Putamen (tissue), 1 donor: ENCODE measurements at regions not wholly inside any gene's neighbourhood (a gene's known extent, or its start where the extent isn't known, plus 50 kb on each side); places are given as distances from the start of the nearest gene placed in this dataset.
A peak's percentile ranks its signal among the peaks of the same experiment; 100 is the strongest.

Source experiments
- DNase-seq: peaks from one replicate; pipeline ENCODE4 v3.0.0-alpha.2; 2016; ENCODE audit warnings: low spot score

DNA sequence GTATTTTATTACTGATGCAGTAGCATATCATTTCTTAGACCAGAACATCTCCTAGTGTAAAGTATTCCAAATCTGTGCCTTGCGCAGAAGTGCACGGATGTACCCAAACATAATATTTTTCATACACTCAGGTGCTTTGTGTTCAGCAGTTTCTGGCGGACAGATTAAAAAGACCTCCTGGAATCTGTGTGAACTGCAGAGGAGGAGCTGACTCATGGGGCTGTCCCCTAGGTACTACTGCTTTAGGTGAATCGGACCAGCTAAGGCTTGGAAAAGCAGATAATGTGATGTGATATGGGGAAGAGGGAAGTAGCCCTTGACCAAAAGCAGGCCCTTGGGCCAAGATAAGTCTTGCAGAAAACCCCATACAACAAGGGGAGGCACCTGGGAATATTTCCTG is 310.1 kb downstream of the PLK2 start:
- DNase-seq = no peak

DNA sequence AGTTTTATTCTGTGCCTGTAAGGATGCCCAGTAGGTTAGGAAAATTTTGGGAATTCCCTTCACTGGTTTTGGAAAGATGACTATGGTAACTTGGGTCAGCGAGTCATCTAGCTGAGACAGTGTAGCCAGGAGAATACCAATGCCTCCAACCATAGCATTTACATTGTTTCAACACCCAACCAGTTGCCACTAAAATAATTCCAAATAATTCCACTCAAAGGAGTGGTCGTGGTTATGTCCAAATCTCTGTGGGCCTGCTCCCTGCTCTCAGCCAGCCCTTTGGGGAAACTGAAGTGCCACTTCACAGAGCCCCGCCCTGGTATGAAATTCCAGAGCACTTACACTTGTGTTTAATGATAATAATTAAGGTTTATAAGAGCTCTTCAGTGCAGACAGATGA is 310.5 kb downstream of the PLK2 start:
- no peak for DNase-seq

DNA sequence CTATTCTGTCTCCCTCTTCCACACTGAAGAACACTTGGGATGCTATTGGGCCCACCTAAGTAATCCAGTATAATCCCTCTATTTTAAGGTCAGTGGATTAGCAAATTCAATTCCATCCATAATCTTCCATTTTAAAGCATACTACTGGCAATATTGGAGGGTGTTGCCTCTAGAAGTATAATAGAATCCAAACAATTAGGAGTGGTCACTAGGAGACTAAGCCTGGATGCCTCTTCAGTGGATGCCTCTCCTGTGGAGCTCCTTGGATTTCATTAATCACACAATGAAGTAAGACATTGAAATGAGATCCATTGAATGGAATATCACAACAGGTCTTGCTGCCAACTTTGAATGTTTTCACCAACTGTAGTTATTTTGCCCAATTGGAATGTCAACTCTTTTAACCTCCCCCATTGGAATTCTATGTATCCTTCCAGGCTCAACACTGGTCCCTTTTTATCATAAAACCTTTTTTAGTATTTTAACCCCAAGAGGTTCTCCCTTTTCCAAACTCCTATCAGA is 311.6 kb downstream of the PLK2 start:
- no peak for DNase-seq

DNA sequence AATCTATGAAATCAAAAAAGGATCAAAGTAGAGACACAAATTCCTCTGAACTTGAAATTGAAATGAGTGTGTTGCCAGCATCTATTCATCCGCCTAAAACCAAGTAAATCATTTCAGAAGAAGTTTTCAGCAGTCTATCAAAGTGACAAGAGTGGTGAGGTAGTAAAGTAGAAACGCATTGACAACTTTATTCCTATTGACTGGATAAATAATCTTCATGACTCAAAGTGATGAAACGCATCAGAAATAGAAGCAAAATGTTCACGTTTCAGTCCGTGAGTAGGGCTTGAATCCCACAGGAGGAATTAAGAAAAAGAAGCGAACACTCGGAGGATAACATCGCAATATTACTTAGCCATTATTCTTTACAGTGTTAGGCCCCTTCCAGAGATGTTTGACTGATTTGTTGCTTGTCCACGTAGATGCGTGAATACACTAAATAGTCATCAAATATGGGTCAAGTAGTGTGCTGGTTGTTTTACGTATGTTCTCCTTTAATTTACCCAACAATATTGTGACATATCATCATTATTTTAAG is 314.4 kb downstream of the PLK2 start:
- no peak for DNase-seq

DNA sequence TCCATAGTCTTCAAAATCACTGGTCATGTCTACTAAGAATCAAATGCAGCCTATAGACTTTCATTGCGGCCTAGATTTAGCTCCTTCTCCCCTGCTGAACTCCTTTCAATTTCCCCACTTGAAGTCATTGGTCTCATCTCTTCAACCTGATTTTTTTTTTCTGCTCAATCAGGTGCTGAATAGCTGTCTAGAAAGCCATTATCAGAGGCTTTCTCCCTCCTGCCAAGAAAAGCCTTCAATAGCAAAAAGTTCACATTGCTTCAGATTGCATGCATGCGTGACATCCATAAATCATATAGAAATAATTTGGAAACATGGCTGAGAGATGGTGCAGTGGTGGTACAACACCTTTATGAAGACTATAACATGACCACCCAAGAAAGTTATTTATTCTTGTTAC is 316.2 kb downstream of the PLK2 start:
- no peak for DNase-seq

DNA sequence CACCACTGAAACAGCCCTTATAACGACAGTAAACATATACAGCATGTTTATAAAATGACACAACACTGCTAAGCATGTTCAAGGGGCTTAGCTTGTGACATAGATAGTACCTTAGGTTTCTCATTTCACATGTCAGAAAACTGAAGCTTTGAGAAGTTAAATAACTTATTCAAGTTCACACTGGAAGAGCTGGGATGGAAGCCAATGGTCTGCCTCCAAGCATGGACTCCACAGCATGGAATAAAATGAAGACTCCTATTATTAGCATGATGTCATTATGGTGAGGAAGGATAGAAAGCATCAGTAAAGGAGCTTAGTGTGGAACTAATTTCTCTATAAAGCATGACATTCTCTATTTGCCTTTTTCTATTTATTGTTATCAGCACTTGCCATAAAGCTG is 316.7 kb downstream of the PLK2 start:
- no peak for DNase-seq

DNA sequence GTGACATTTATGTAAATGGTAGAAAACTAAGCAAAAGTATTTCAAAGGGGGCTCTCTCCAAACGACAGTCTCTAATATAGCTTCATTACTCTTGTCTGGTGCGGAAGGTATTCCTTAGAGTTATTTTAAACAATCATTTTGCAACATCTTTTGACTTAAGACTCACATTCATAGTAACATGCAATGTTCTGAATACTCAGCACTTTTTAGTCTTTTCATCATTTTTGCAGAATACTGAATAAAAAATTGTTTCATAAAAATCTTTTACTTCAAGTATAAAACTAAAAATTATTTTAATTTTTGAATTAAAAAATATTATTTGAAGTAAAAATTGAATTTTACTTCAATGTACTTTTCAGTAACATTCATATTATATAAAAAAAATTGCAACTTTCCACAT is 321.1 kb downstream of the PLK2 start:
- no peak for DNase-seq

DNA sequence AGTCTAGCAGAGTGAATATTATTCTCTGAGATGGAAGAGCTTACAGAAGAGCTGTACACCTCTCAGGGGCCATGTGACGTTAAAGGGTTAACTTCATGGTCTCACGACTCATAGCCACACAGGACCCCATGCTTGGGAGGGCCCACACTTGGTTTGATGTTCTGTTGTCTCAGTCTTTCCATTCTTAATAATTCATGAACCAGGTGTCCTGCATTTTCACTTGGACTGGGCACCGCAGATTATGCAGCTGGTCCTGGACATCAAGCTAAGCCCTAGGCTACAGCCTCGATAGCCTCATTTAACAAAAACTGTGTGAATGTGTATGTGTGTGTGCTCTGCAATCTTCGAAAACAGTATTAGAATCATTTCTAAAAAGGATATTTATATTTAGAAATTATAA is 323.5 kb downstream of the PLK2 start:
- no peak for DNase-seq

DNA sequence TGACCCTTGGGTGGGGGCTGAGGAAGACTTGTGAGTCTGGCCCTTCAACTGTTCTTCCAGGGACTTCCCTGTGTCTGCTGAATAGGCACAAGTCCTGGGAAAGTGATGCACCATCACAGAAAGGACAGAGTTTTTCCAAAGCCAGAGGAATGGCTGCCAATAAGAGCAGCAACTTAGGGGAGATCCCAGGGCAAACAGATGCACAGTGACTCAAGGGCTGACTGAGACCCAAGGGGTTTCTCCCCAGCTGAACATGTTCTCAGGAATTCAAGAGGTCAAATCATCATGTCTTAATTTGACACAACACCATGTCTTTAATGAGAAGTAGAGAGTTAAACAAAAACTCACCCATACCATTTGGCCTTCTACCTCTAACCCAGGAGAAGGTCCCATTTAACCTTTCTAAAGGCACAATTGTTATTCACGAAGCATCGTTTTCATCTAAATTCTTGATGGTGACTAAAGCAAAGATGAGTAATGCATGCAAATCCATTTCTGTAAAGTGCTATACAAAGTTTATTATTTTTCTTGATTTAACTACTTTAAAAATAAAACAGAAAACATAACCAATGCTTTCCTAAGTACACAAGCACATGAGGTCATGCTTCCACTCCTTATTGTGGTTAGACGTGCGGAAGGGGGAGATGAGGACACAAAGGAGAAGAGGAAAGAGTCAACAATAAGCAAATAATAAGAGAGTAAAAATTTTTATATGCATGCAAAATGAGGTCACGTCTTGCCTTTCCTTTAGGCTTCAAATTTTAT is 324.1 kb downstream of the PLK2 start:
- DNase-seq = no peak

DNA sequence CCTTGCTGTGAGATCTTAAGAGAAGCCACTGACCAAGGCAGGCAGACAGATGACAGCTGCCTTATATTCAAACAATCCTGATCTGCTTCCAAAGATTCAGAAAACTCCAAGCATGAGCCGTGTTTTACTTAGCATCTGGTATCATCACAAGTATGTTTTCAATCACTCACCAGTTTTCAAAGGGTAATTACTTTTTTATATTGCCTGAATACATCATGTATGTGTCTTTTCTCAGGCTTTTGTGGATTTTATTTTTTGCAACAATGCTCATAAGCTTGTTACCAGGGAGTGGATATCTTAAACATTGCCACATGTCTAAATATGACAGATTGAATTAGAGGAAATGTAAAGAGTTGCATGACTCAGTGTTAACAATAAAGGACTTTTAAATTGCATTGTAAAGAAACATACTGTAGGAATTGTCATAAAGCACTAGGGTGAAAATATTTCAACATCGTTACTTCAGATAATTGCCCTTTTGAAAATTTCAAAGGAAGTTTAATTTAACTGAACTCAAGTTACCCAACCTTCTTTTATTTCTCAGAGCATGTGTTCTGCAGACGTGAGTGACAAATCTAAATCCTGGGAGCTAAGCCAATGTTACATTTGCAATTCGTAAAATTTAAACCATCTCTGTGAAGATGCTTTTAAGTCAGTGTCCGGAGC is 326.1 kb downstream of the PLK2 start:
- DNase-seq = peak; percentile 69

DNA sequence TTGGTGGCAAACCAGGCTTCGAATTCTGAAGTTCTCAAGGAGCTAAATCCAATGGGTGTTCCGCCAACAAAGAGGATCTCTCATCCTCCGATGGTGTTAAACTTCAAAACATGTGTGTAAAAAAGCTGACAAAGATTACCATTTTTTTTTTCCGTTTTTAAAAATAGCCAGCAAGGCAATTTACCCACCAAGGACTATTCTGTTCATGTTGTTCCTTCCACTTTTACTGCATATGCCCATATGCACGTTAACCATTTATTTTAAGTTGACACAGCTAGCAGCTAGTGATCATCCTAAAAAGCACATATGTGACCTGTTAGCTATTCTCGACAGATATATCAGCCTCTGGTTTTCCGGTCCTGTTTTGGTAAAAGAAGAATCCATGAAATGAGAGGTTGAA is 326.7 kb downstream of the PLK2 start:
- DNase-seq = no peak

DNA sequence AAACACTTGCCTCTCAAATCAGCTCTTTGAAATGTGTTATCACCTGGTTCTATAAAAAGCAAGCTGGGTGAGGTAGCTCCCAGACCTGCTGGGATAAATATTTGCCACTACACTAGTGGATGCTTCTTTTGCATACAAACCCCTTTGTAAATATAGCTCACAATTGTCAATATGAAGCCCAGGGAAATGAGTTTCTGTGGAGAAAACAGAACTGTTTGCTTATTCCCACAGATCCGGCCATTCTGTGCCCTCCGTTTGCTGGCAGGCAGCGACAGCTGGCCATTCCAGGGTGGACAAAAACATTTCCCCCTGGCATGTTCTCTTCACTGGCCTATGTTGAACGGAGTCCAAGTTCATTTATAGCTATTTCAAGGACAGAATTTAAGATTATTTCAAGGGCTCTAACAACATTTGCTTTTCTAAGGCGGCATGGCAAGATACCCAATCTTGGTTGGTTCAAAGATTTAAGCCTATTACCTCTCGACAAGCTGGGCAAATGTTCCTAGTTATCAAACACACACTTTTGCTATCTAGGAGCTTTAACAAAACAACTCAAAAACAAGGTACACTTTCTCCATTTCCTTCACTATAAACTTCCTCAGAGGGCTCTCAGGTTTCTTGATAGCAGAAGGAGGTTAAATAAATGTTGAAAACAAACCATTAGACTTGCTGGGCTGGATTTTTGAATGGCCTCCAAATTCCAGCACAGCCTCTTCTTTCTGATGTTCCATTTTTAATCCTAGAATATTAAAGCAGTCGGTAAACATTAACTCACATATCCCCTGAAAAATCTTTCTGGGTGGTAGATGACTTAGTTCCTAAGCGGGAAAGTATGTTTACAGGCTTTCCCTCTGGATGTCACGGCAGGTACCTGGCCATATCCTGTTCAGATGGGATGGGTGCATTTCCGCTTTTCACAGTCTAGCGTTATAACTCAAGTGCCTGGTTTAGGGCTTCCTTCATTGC is 332.3 kb downstream of the PLK2 start:
- no peak for DNase-seq

DNA sequence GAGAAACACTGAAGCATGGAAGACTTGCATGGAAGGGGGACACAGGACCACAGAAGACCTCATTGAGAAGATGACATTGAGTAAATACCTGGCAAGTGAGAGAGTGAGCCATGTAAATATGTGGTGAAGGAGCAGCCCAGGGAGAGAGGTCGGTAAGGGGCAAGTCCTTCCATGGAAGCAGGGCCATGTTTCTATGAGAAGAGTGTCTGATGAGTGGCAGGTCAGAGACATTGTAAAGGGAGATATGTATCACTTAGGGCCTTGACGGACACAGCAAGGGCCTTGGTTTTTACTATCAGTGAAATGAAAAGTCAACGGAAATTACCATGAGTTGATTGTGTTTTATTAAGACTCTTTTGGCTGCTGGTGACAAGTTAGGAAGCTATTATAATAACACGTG is 336.4 kb downstream of the PLK2 start:
- no peak for DNase-seq

DNA sequence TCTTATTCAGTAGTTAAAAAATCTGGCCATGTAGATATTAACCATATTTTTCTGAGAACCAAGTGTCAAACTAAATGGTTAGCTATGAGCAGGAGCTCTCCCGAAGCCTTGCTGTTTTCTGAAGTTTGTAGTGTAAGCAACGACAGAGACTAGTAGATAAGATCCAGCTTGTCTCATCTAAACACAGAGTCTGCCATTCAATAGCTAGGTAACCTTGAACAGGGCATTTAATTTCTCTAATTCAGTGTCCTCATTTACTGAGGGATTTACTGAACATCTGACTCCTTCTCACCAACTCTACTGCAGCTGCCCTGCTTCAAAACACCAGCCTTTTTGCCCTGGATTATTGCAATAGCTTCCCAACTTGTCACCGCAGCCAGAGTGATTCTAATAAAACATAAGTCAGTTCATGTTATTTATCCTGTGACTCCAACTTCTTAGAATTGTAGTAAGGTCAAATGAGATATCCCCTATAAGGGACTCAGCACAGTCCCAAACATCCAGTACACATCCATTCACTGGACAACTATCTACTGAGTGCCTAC is 337.0 kb downstream of the PLK2 start:
- no peak for DNase-seq

DNA sequence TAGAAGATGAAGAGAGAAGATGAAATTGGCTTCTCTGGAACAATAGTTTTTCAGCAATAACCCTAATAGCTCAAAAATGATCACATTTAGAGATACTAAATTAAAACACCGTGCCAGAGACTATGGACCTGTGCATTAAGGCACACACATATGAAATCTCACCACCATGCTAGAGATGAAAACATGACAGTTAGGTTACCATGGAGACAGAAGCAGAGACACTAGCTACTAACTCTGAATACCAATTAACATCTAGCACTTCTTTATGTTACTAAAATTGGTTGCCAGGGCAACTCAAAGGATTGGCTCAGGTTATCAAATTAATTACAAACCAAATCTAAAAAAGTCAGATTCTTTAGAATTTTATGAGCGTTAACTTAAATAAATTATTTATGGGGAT is 337.7 kb downstream of the PLK2 start:
- DNase-seq = peak; percentile 44

DNA sequence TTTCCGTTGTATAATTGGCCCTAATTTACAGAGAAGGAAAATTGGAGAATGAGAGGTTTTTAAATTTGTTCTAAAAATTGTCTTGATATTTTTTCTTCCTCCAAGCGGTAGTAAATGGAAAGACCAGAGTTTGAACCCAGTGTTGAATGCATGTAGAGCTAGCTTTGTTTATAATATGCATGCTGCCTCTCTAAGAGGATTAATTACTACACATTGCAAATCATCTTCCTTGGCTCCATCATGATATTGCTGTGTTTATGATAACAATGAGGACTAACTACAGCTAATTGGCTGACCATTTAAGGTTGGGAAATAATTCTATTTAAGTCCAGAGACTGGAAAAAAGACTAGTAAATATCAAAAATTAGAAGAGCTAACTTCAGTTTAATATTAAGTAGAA is 338.5 kb downstream of the PLK2 start:
- DNase-seq = no peak

DNA sequence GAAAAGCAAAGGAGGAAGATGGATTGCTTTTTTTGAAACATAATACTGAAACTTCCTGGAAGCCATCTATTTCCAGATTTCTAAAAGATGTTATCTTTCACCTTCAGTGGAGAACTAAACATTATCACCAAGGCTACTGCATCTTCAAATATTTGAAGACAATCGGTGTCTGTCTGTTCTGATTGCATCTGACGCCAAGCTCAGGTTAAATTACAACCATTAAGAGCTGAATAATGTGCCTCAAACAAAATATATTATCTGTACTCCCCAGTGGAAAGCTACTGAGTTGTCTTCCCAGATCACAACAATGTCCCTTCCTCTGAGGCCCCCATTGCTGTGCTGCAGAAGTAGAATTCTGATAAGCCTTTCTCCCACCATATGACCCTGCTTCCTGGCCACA is 342.3 kb downstream of the PLK2 start:
- DNase-seq = no peak

DNA sequence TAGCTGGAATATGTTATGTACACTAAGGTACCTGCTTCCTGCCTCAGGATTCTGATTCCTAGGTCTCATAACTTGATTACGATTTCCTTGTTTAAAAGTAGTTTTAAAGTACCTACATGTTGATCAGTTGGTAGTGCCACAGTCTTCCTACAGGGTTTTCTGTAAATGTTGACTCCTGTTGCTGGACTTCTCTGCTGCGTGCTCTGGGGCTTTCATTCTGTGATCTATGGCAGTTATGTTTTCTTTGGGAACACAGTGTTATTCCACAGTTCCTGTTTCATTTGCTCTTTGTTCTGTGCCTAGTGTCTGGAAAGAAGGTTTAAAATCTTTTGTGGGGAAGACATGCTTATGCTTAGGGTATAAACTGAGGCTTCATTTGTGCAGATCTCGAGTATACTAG is 343.5 kb downstream of the PLK2 start:
- no peak for DNase-seq

DNA sequence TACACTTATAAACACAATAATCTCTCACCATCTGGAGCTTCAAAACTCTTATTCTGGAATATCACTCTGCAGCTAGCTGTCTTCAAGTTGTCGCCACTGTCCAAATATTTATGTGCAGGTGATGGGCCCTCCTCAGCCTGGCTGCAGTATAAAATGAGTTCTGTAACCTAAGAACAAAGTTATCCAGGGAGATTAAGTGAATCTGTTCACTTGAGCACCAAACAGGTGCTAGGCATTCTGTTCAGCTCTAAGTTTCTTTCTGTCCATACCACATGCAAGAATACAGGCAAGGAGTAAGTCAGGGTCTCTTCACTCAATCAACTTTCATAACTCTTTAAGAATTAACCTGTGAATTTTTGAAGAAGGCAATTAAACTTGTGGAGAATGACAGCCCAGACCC is 344.1 kb downstream of the PLK2 start:
- no peak for DNase-seq

DNA sequence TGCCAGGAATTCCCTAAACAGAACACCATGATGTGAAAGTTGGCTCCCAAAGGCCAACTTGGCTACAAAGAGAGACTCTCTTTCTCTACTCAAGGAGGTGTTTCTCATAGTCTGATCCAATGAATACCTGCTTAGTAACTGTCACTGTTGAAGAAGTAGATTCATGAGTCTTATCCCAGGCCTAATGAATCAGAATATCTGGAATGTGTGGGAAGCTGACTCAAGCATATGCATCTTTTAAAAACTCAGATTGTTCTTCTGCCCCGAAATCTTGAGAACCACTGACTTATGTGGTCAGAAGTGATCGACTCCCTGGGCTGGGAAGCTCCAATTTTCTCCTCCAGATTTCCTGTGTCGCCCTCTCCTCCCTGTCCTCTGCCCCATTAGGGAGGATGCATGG is 345.6 kb downstream of the PLK2 start:
- no peak for DNase-seq

DNA sequence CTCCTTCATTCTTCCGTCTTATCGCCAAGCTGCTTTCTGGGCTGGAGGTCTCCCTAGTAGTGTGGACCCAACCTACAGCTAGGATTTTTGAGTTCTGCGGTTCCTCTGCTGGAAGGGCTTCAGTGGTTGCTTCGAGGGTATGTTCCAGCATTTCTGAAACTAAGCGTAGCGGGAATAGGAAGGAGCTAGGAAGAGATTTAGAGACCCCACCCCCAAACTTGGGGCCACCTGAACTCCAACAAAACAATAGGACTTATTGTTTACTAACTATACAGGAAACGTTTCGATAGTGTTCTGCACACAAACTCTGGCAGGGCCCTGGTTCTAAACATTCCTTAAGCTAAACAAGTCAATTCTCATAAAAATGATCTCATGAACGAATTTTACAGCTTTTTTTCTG is 346.7 kb downstream of the PLK2 start:
- no peak for DNase-seq

DNA sequence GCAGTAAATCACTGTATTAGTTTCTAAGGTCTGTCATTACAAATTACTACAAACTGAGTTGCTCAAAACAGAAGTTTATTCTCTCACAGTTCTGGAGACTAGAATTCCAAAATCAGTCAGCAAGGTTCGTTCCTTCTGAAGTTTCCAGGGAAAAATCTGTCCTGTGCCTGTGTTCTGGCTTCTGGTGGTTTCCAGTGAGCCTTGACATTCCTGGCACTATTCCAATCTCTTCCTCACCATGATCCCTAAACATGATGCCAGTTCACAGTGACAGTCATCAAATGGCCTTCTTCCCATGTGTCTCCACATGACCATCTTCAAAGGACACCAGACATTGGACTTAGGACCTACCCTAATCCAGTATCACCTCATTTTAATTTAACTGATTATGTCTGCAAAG is 351.4 kb downstream of the PLK2 start:
- DNase-seq = no peak
